HG03139 (cell line): ENCODE measurements at regions not wholly inside any gene's neighbourhood (a gene's known extent, or its start where the extent isn't known, plus 50 kb on each side); places are given as distances from the start of the nearest gene placed in this dataset.
A peak's percentile ranks its signal among the peaks of the same experiment; 100 is the strongest.

Experiments used
- ATAC-seq: cut with Tn5 transposase; IDR thresholded peaks from one replicate; pipeline ENCODE4 v1.9.1; 2021; ENCODE audit not compliant: unreplicated experiment

- ATAC-seq: no peak
Measured at GRCh38 chr1:226816576-226816975, 53.8 kb upstream of the PSEN2 start.

GRCh38 chr1:226814751-226815537 is 55.5 kb upstream of the PSEN2 start:
- no peak for ATAC-seq

- no peak for ATAC-seq
Measured at GRCh38 chr1:226813671-226814591, 56.5 kb upstream of the PSEN2 start.

GRCh38 chr1:226810681-226811080 is 59.7 kb upstream of the PSEN2 start:
- ATAC-seq: no peak

GRCh38 chr1:226809785-226810571 is 60.4 kb upstream of the PSEN2 start:
- ATAC-seq: no peak

- no peak for ATAC-seq
Measured at GRCh38 chr1:226808501-226808900, 61.9 kb upstream of the PSEN2 start.

GRCh38 chr1:226806988-226807387 is 63.4 kb upstream of the PSEN2 start:
- ATAC-seq: no peak

GRCh38 chr1:226804907-226805759 is 65.3 kb upstream of the PSEN2 start:
- no peak for ATAC-seq

- ATAC-seq: no peak
Measured at GRCh38 chr1:226800763-226801380, 61.8 kb upstream of the ITPKB start.

- ATAC-seq: no peak
Measured at GRCh38 chr1:226799634-226800281, 60.7 kb upstream of the ITPKB start.

- peak; percentile 81 for ATAC-seq
Measured at GRCh38 chr1:226798427-226799411, 59.6 kb upstream of the ITPKB start.

- no peak for ATAC-seq
Measured at GRCh38 chr1:226797151-226797550, 58.1 kb upstream of the ITPKB start.

GRCh38 chr1:226793620-226794276 is 54.7 kb upstream of the ITPKB start:
- ATAC-seq: no peak

GRCh38 chr1:226792368-226792767 is 53.3 kb upstream of the ITPKB start:
- ATAC-seq: no peak

- no peak for ATAC-seq
Measured at GRCh38 chr1:226790545-226791181, 51.6 kb upstream of the ITPKB start.

- no peak for ATAC-seq
Measured at GRCh38 chr1:226788965-226789364, 49.9 kb upstream of the ITPKB start.
